H1 (cell line): ENCODE measurements at regions not wholly inside any gene's neighbourhood (a gene's known extent, or its start where the extent isn't known, plus 50 kb on each side); places are given as distances from the start of the nearest gene placed in this dataset.

Experiments
- CTCF ChIP-seq, 3 experiments: IDR thresholded peaks; 1 replicate in 2 of 3; 2 replicates in 1 of 3; pipeline versions ENCODE4 v1.5.1 to v1.6.1; 2011; ENCODE audit warnings: low read length in 3 of 3, mild to moderate bottlenecking in 3 of 3, inconsistent platforms in 2 of 3, low read depth in 1 of 3, moderate library complexity in 1 of 3; ENCODE audit not compliant: insufficient read depth in 1 of 3; ENCODE audit errors: control extremely low read depth in 1 of 3
- GABPA ChIP-seq: IDR thresholded peaks from 2 replicates; pipeline ENCODE4 v1.6.1; 2011; ENCODE audit warnings: mild to moderate bottlenecking, low read length, moderate library complexity, borderline replicate concordance; ENCODE audit not compliant: insufficient read depth
- MAX ChIP-seq: IDR thresholded peaks from 2 replicates; pipeline ENCODE4 v1.6.1; 2012; ENCODE audit warnings: inconsistent platforms
- POLR2A ChIP-seq, 2 experiments: IDR thresholded peaks; 1 replicate in 1 of 2; 2 replicates in 1 of 2; pipeline ENCODE4 v1.6.1; 2011; ENCODE audit warnings: low read depth in 2 of 2, low read length in 2 of 2, mild to moderate bottlenecking in 2 of 2; ENCODE audit errors: control extremely low read depth in 1 of 2
- POLR2AphosphoS5 ChIP-seq: IDR thresholded peaks from 2 replicates; pipeline ENCODE4 v1.6.1; 2011; ENCODE audit warnings: low read depth, low read length
- RXRA ChIP-seq: IDR thresholded peaks from 2 replicates; pipeline ENCODE4 v1.6.1; 2011; ENCODE audit warnings: low read depth, mild to moderate bottlenecking, low read length, moderate library complexity; ENCODE audit not compliant: insufficient read depth
- SIX5 ChIP-seq: IDR thresholded peaks from 2 replicates; pipeline ENCODE4 v1.6.1; 2011; ENCODE audit warnings: mild to moderate bottlenecking, low read depth, low read length
- TBP ChIP-seq: IDR thresholded peaks from 2 replicates; pipeline ENCODE4 v1.6.1; 2011; ENCODE audit warnings: low read depth, low read length, improper control_type of control experiment

- TF ChIP-seq TBP (no peak), GABPA (no peak), CTCF (IDR thresholded peaks at IDR 0.05; ENCODE audit: control extremely low read depth in 1 of 3, insufficient read depth in 1 of 3, low read depth in 1 of 3, low read length in 3 of 3) (no peak), MAX (no peak), SIX5 (no peak), POLR2A (IDR thresholded peaks at IDR 0.05; ENCODE audit: control extremely low read depth in 1 of 2, low read depth in 2 of 2, low read length in 2 of 2) (no peak), RXRA (no peak), POLR2AphosphoS5 (no peak)
Observed at GRCh38 chr6:14734052-14734415, 511.8 kb upstream of the JARID2 start.
